Activated CD4-positive, alpha-beta T cell treated with anti-CD3 and anti-CD28 coated beads, Interleukin-2, amount 50 U/mL, for 4 hours (primary cell): ENCODE measurements at regions not wholly inside any gene's neighbourhood (a gene's known extent, or its start where the extent isn't known, plus 50 kb on each side); places are given as distances from the start of the nearest gene placed in this dataset.
"Not testable (repeated sequence)": the region's sequence is repeated elsewhere in the genome, so short reads cannot be mapped to it uniquely, and the experiment has no call there.

Source experiments
- DNase-seq, 2 experiments: peaks; one replicate each; pipeline ENCODE4 v3.0.0-alpha.2; 2020

- DNase-seq: no peak
These were observed 145.5 kb downstream of the CTH start for GRCh38 chr1:70556541-70556940.

- DNase-seq: no peak
These were observed 156.1 kb downstream of the CTH start for GRCh38 chr1:70567167-70567566.

GRCh38 chr1:70571191-70571590 lies 160.1 kb downstream of the CTH start:
- no peak for DNase-seq

GRCh38 chr1:70573317-70573843 lies 162.3 kb downstream of the CTH start:
- no peak for DNase-seq

GRCh38 chr1:70581661-70582060 lies 170.6 kb downstream of the CTH start:
- no peak for DNase-seq

GRCh38 chr1:70583522-70583921 lies 172.5 kb downstream of the CTH start:
- no peak for DNase-seq

GRCh38 chr1:70586046-70586445 lies 175.0 kb downstream of the CTH start:
- DNase-seq: no peak

GRCh38 chr1:70587872-70588366 lies 176.9 kb downstream of the CTH start:
- DNase-seq: no peak

GRCh38 chr1:70593551-70593950 lies 182.5 kb downstream of the CTH start:
- DNase-seq: not testable (repeated sequence)

- no peak for DNase-seq
These were observed 197.7 kb downstream of the CTH start for GRCh38 chr1:70608815-70609214.

- DNase-seq: not testable (repeated sequence)
These were observed 199.1 kb downstream of the CTH start for GRCh38 chr1:70610164-70610563.

GRCh38 chr1:70616946-70617345 lies 205.9 kb downstream of the CTH start:
- no peak for DNase-seq

- DNase-seq: no peak
These were observed 206.7 kb downstream of the CTH start for GRCh38 chr1:70617728-70618127.

GRCh38 chr1:70627910-70628309 lies 216.8 kb downstream of the CTH start:
- DNase-seq: no peak

- DNase-seq: no peak
These were observed 217.9 kb downstream of the CTH start for GRCh38 chr1:70628973-70629372.

- no peak for DNase-seq
These were observed 221.9 kb downstream of the CTH start for GRCh38 chr1:70633004-70633403.

GRCh38 chr1:70635868-70636267 lies 224.8 kb downstream of the CTH start:
- DNase-seq: no peak

GRCh38 chr1:70641868-70642267 lies 230.8 kb downstream of the CTH start:
- no peak for DNase-seq

- DNase-seq: no peak
These were observed 245.3 kb downstream of the CTH start for GRCh38 chr1:70656361-70656760.

GRCh38 chr1:70659891-70660290 lies 248.8 kb downstream of the CTH start:
- DNase-seq: no peak

- DNase-seq: no peak
These were observed 255.5 kb downstream of the CTH start for GRCh38 chr1:70666381-70667140.

- DNase-seq: no peak
These were observed 256.6 kb downstream of the CTH start for GRCh38 chr1:70667494-70668170.

GRCh38 chr1:70671006-70671405 lies 259.9 kb downstream of the CTH start:
- DNase-seq: no peak

GRCh38 chr1:70672442-70672888 lies 261.4 kb downstream of the CTH start:
- DNase-seq: no peak
